ENCODE measurements at regions not wholly inside any gene's neighbourhood (a gene's known extent, or its start where the extent isn't known, plus 50 kb on each side); places are given as distances from the start of the nearest gene placed in this dataset.

GRCh38 chr2:239625971-239626734 is 225.3 kb upstream of the HDAC4 start:
- Mint-ChIP-seq H3K36me3 (ENCODE audit: low read depth) (no peaks in the 10 kb centered on the region), H3K9me3 (no peaks in the 10 kb centered on the region), H3K27ac (peak overlapping the region; percentile 74), H3K4me1 (ENCODE audit: low read depth) (peaks cover 54% of the 10 kb centered on the region), H3K27me3 (no peaks in the 10 kb centered on the region), H3K4me3 (peak overlapping the region; percentile 39)
- intact Hi-C loops (cut with DNase I, micrococcal nuclease), result loop anchor here in 1 of 2 experiments (10.0 kb wide), 1 partner anchor 361 kb away; no protein-coding TSS in a partner anchor
- ATAC-seq (ENCODE audit: poor library complexity), result peak; percentile 56
- no peaks in the 10 kb centered on the region for H3K27me3 ChIP-seq (ENCODE audit: control insufficient read depth in 1 of 2, insufficient read depth in 2 of 2, low read length in 2 of 2)
- DNase-seq, result peak in 4 of 14 experiments; percentile 15 to 58 (median 39)
- peaks cover 0 to 3% of the 10 kb centered on the region in 2 experiments for H3K9me3 ChIP-seq (ENCODE audit: control insufficient read depth in 1 of 2, insufficient read depth in 1 of 2, low read length in 2 of 2)
- no peak for TF ChIP-seq CTCF (IDR thresholded peaks at IDR 0.05)
- H3K4me1 ChIP-seq (ENCODE audit: insufficient read depth, low read length), result peaks cover 63% of the 10 kb centered on the region
- ChIA-PET CTCF (no interaction called here), POLR2A (interaction anchor here (0.6 kb wide), 1 partner anchor 820 kb away, joined by 3 read pairs; no protein-coding TSS in a partner anchor)
- no peak overlapping the region for H3K4me3 ChIP-seq (ENCODE audit: low read length)
- H3K27ac ChIP-seq (ENCODE audit: low read depth in 1 of 2, low read length in 2 of 2), result peak overlapping the region in 1 of 2 donors; percentile 53
- no peaks in the 10 kb centered on the region for H3K36me3 ChIP-seq (ENCODE audit: insufficient read depth, low read length)

GRCh38 chr2:239625156-239625845 is 224.5 kb upstream of the HDAC4 start:
- Mint-ChIP-seq H3K4me3 (no peak overlapping the region), H3K9me3 (no peaks in the 10 kb centered on the region), H3K27me3 (no peaks in the 10 kb centered on the region), H3K4me1 (ENCODE audit: low read depth) (peaks cover 57% of the 10 kb centered on the region), H3K27ac (peak overlapping the region; percentile 74), H3K36me3 (ENCODE audit: low read depth) (no peaks in the 10 kb centered on the region)
- Histone ChIP-seq H3K27me3 (ENCODE audit: control insufficient read depth in 1 of 2, insufficient read depth in 2 of 2, low read length in 2 of 2) (no peaks in the 10 kb centered on the region), H3K36me3 (ENCODE audit: insufficient read depth, low read length) (no peaks in the 10 kb centered on the region), H3K4me1 (ENCODE audit: insufficient read depth, low read length) (peaks cover 61% of the 10 kb centered on the region), H3K4me3 (ENCODE audit: low read length) (no peak overlapping the region), H3K27ac (ENCODE audit: low read depth in 1 of 2, low read length in 2 of 2) (peak overlapping the region in 1 of 2 donors; percentile 53), H3K9me3 (ENCODE audit: control insufficient read depth in 1 of 2, insufficient read depth in 1 of 2, low read length in 2 of 2) (peaks cover 0 to 3% of the 10 kb centered on the region in 2 experiments)
- ATAC-seq (ENCODE audit: poor library complexity), result no peak
- no peak for DNase-seq
- intact Hi-C loops (cut with DNase I, micrococcal nuclease), result loop anchor here in 1 of 2 experiments (10.0 kb wide), 1 partner anchor 360 kb away; no protein-coding TSS in a partner anchor
- CTCF ChIA-PET, result no interaction called here
- POLR2A ChIA-PET, result interaction anchor here (0.6 kb wide), 1 partner anchor 821 kb away, joined by 3 read pairs; no protein-coding TSS in a partner anchor
- no peak for TF ChIP-seq CTCF (IDR thresholded peaks at IDR 0.05)

GRCh38 chr2:239621611-239622010 is 220.8 kb upstream of the HDAC4 start:
- no peaks in the 10 kb centered on the region for H3K36me3 Mint-ChIP-seq (ENCODE audit: low read depth)
- no peaks in the 10 kb centered on the region for H3K27me3 Mint-ChIP-seq
- peaks cover 55% of the 10 kb centered on the region for H3K4me1 Mint-ChIP-seq (ENCODE audit: low read depth)
- intact Hi-C loops (cut with DNase I, micrococcal nuclease), result loop anchor here in 1 of 2 experiments (10.0 kb wide), 1 partner anchor 357 kb away; no protein-coding TSS in a partner anchor
- Histone ChIP-seq H3K27me3 (ENCODE audit: control insufficient read depth in 1 of 2, insufficient read depth in 2 of 2, low read length in 2 of 2) (no peaks in the 10 kb centered on the region), H3K4me1 (ENCODE audit: insufficient read depth, low read length) (peaks cover 54% of the 10 kb centered on the region), H3K36me3 (ENCODE audit: insufficient read depth, low read length) (no peaks in the 10 kb centered on the region), H3K27ac (ENCODE audit: low read depth in 1 of 2, low read length in 2 of 2) (no peak overlapping the region), H3K4me3 (ENCODE audit: low read length) (no peak overlapping the region), H3K9me3 (ENCODE audit: control insufficient read depth in 1 of 2, insufficient read depth in 1 of 2, low read length in 2 of 2) (peaks cover 0 to 6% of the 10 kb centered on the region in 2 experiments)
- peaks cover under 1% of the 10 kb centered on the region for H3K9me3 Mint-ChIP-seq
- DNase-seq (no peak), ATAC-seq (ENCODE audit: poor library complexity) (no peak)
- H3K4me3 Mint-ChIP-seq, result no peak overlapping the region
- CTCF ChIA-PET, result no interaction called here
- TF ChIP-seq CTCF (IDR thresholded peaks at IDR 0.05), result no peak
- no peak overlapping the region for H3K27ac Mint-ChIP-seq
- POLR2A ChIA-PET, result no interaction called here
